HG02970 (cell line): ENCODE measurements at regions not wholly inside any gene's neighbourhood (a gene's known extent, or its start where the extent isn't known, plus 50 kb on each side); places are given as distances from the start of the nearest gene placed in this dataset.

Source experiments
- ATAC-seq: cut with Tn5 transposase; IDR thresholded peaks from one replicate; pipeline ENCODE4 v1.9.1; 2021; ENCODE audit warnings: mild to moderate bottlenecking, moderate library complexity, moderate number of reproducible peaks; ENCODE audit not compliant: unreplicated experiment, low FRiP score

- ATAC-seq: no peak
These were observed 53.8 kb upstream of the RAD23B start for GRCh38 chr9:107229241-107229741.
